GM18870 (cell line): ENCODE measurements at regions not wholly inside any gene's neighbourhood (a gene's known extent, or its start where the extent isn't known, plus 50 kb on each side); places are given as distances from the start of the nearest gene placed in this dataset.
"Not testable (repeated sequence)": the region's sequence is repeated elsewhere in the genome, so short reads cannot be mapped to it uniquely, and the experiment has no call there.

ENCODE experiments used
- ATAC-seq: cut with Tn5 transposase; IDR thresholded peaks from one replicate; pipeline ENCODE4 v1.9.1; 2021; ENCODE audit warnings: moderate library complexity; ENCODE audit not compliant: unreplicated experiment

GRCh38 chr2:87075054-87075790, 53.6 kb upstream of the PLGLB1 start:
- ATAC-seq = not testable (repeated sequence)

GRCh38 chr2:87075791-87076252, 54.2 kb upstream of the PLGLB1 start:
- peak; percentile 22 for ATAC-seq

GRCh38 chr2:87076253-87077123, 54.8 kb upstream of the PLGLB1 start:
- peak; percentile 91 for ATAC-seq

- not testable (repeated sequence) for ATAC-seq
These were observed 55.4 kb upstream of the PLGLB1 start for GRCh38 chr2:87077124-87077446.

GRCh38 chr2:87081727-87082126, 60.1 kb upstream of the PLGLB1 start:
- not testable (repeated sequence) for ATAC-seq

- ATAC-seq = not testable (repeated sequence)
These were observed 66.4 kb upstream of the PLGLB1 start for GRCh38 chr2:87088079-87088478.

GRCh38 chr2:87089401-87089800, 67.8 kb upstream of the PLGLB1 start:
- not testable (repeated sequence) for ATAC-seq

GRCh38 chr2:87093252-87093651, 71.6 kb upstream of the PLGLB1 start:
- ATAC-seq = not testable (repeated sequence)

- not testable (repeated sequence) for ATAC-seq
These were observed 72.4 kb upstream of the PLGLB1 start for GRCh38 chr2:87093937-87094529.

- ATAC-seq = not testable (repeated sequence)
These were observed 74.2 kb upstream of the PLGLB1 start for GRCh38 chr2:87095804-87096203.

- not testable (repeated sequence) for ATAC-seq
These were observed 107.3 kb upstream of the PLGLB1 start for GRCh38 chr2:87128761-87129553.

- ATAC-seq = not testable (repeated sequence)
These were observed 110.9 kb upstream of the PLGLB1 start for GRCh38 chr2:87132577-87132976.

- not testable (repeated sequence) for ATAC-seq
These were observed 130.3 kb upstream of the PLGLB1 start for GRCh38 chr2:87151835-87152493.

- ATAC-seq = not testable (repeated sequence)
These were observed 152.8 kb upstream of the PLGLB1 start for GRCh38 chr2:87174454-87174853.

GRCh38 chr2:87183373-87183772, 161.7 kb upstream of the PLGLB1 start:
- not testable (repeated sequence) for ATAC-seq

GRCh38 chr2:87184260-87184659, 162.6 kb upstream of the PLGLB1 start:
- not testable (repeated sequence) for ATAC-seq

- not testable (repeated sequence) for ATAC-seq
These were observed 167.6 kb upstream of the PLGLB1 start for GRCh38 chr2:87189214-87189613.

GRCh38 chr2:87193336-87193735, 171.7 kb upstream of the PLGLB1 start:
- ATAC-seq = not testable (repeated sequence)

GRCh38 chr2:87194254-87194999, 172.8 kb upstream of the PLGLB1 start:
- ATAC-seq = not testable (repeated sequence)
